Transverse colon (tissue), 4 donors: ENCODE measurements at regions not wholly inside any gene's neighbourhood (a gene's known extent, or its start where the extent isn't known, plus 50 kb on each side); places are given as distances from the start of the nearest gene placed in this dataset.

Experiments used
- DNase-seq: peaks from one replicate; pipeline ENCODE4 v3.0.0-alpha.2; 2019
- H3K27ac ChIP-seq, 4 donors: fragments of 200-600 bp; sonication (generic); 2 replicates each; pipeline ENCODE4 v1.5.1; 2016 to 2018; ENCODE audit warnings: inconsistent platforms in 4 of 4
- H3K27me3 ChIP-seq: fragments of 200-600 bp; sonication (generic); 2 replicates; pipeline ENCODE4 v1.5.1; 2017; ENCODE audit warnings: inconsistent platforms
- H3K36me3 ChIP-seq, 4 donors: fragments of 200-600 bp; sonication (generic); 2 replicates each; pipeline ENCODE4 v1.5.1; 2017 to 2019; ENCODE audit warnings: inconsistent platforms in 4 of 4
- H3K4me1 ChIP-seq, 4 donors: fragments of 200-600 bp; sonication (generic); 2 replicates each; pipeline ENCODE4 v1.5.1; 2017 to 2020; ENCODE audit warnings: inconsistent platforms in 4 of 4
- H3K4me3 ChIP-seq, 4 donors: fragments of 200-600 bp; sonication (generic); 1 replicate in 1 of 4; 2 replicates in 3 of 4; pipeline versions ENCODE4 v1.5.1 to v1.6.1; 2017 to 2019; ENCODE audit warnings: inconsistent platforms in 4 of 4
- H3K9me3 ChIP-seq, 2 donors: fragments of 200-600 bp; sonication (generic); 2 replicates each; pipeline ENCODE4 v1.5.1; 2017 to 2019; ENCODE audit warnings: inconsistent platforms in 2 of 2
- EP300 ChIP-seq: sonication (generic); formaldehyde crosslinking; IDR thresholded peaks from one replicate; pipeline ENCODE4 v1.6.1; 2017; ENCODE audit warnings: antibody characterized with exemption, low read depth
- POLR2A ChIP-seq: fragments of 450-650 bp; IDR thresholded peaks from one replicate; pipeline ENCODE4 v1.6.1; 2016; ENCODE audit warnings: antibody characterized with exemption, mild to moderate bottlenecking, moderate library complexity
- POLR2AphosphoS5 ChIP-seq, 3 donors: sonication (generic); formaldehyde crosslinking; IDR thresholded peaks; one replicate each; pipeline ENCODE4 v1.6.1; 2016; ENCODE audit warnings: antibody characterized with exemption in 3 of 3
- WGBS, 2 donors: methylation state at CpG; one replicate each; pipeline ENCODE4 v1.1.5; 2018; ENCODE audit warnings: low coverage in 1 of 2; 5-methylcytosine and 5-hydroxymethylcytosine counted together
- in situ Hi-C, 4 donors: fragments of 200-750 bp; cut with MboI; loops; one replicate each; pipeline versions ENCODE4 v1.15.0 to v1.15.1; 2017; ENCODE audit warnings: low sequenced_read_pairs in 3 of 4, low pct_ligation_motif_present in 1 of 4, low pct_unique_long_range_greater_than_20kb in 1 of 4
- intact Hi-C: fragments of 100-400 bp; cut with DNase I; formaldehyde crosslinking; loops from one replicate; pipeline ENCODE4 v1.15.1; 2023; ENCODE audit warnings: low total_unique reads
- TF ChIP-seq, protein P1 (sequence below), 5 experiments: fragments of 200-600 bp in 3 of 5; fragments of 450-650 bp in 2 of 5; sonication (generic) in 3 of 5; IDR thresholded peaks; 1 replicate in 2 of 5; 2 replicates in 3 of 5; pipeline ENCODE4 v1.5.1; 2016 to 2017; ENCODE audit warnings: antibody characterized with exemption in 5 of 5, inconsistent platforms in 3 of 5, mild to moderate bottlenecking in 2 of 5, moderate library complexity in 1 of 5

DNA sequence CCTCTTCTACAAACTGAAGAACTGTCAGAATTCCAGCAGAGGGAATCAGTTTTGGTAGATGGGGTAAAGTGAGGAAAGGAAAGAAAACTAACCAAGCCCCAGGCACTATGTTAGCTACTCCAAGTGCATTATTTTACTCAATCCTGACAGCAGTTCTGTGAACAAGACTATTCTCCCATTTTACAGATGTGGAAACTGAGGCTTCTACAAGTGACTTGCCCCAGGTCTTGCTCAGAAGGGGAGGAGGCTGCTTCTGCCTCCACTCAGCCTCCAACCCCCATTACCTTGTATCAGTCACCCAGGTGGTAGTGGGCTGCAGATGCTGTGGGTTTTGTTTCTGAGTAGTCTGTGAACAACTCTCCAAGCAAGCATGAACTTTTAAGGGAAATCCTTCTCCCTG is 315.2 kb upstream of the MAF start:
- in situ Hi-C loops (no loop called here), intact Hi-C loops (no loop called here)
- H3K27ac ChIP-seq, result no peak overlapping the region
- DNase-seq, result no peak
- no peaks in the 10 kb centered on the region for H3K27me3 ChIP-seq
- no peaks in the 10 kb centered on the region for H3K36me3 ChIP-seq
- H3K9me3 ChIP-seq, result no peaks in the 10 kb centered on the region
- H3K4me1 ChIP-seq, result no peaks in the 10 kb centered on the region
- no peak overlapping the region for H3K4me3 ChIP-seq
- TF ChIP-seq POLR2AphosphoS5 (IDR thresholded peaks at IDR 0.05) (no peak), EP300 (no peak), POLR2A (no peak)
- TF ChIP-seq, protein P1, sequence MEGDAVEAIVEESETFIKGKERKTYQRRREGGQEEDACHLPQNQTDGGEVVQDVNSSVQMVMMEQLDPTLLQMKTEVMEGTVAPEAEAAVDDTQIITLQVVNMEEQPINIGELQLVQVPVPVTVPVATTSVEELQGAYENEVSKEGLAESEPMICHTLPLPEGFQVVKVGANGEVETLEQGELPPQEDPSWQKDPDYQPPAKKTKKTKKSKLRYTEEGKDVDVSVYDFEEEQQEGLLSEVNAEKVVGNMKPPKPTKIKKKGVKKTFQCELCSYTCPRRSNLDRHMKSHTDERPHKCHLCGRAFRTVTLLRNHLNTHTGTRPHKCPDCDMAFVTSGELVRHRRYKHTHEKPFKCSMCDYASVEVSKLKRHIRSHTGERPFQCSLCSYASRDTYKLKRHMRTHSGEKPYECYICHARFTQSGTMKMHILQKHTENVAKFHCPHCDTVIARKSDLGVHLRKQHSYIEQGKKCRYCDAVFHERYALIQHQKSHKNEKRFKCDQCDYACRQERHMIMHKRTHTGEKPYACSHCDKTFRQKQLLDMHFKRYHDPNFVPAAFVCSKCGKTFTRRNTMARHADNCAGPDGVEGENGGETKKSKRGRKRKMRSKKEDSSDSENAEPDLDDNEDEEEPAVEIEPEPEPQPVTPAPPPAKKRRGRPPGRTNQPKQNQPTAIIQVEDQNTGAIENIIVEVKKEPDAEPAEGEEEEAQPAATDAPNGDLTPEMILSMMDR (IDR thresholded peaks at IDR 0.05), result no peak

DNA sequence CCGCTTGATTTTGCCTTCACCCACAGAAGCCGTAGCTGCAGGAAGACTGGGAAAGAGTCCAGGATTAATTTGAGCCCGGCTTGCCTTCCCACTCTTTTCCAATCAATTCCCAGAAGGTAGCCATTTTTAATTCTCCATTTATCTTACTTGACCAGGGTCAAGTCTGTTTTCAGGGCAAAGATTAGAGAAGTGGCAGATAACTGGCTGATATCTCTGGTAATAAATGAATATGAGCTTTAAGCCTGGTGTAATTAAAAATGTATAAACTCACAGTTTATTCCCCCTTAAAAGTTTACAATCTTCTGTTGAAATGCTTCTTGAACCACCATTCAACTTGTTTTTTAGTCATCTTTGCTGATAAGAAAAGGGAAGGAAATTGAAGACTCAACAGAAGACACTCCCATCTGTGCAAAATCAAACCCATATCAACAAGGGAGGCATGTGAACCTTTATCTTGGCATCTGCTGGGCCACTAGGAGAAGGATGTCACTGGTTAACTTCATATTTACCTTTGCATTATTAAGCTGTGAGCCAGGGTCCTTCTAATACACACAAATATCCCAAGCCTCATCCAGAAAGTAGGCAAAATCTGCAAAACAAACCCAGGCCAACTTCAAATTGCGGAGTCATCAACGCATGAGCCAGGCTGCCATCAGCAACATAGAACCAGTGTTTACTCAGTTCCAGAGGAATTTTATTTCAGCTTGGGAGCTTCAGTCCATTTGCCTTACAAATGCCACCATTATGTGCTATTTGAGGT is 314.6 kb upstream of the MAF start:
- 90 to 96% methylated on average over 5 of the region's 5 CpGs for WGBS, 2 donors
- Histone ChIP-seq H3K4me3 (no peak overlapping the region), H3K27me3 (no peaks in the 10 kb centered on the region), H3K4me1 (no peaks in the 10 kb centered on the region), H3K9me3 (no peaks in the 10 kb centered on the region), H3K36me3 (no peaks in the 10 kb centered on the region), H3K27ac (no peak overlapping the region)
- TF ChIP-seq EP300, result no peak
- TF ChIP-seq, protein P1 (IDR thresholded peaks at IDR 0.05), result no peak
- no peak for TF ChIP-seq POLR2A
- no peak for TF ChIP-seq POLR2AphosphoS5 (IDR thresholded peaks at IDR 0.05)
- in situ Hi-C loops (no loop called here), intact Hi-C loops (no loop called here)
- DNase-seq, result no peak

DNA sequence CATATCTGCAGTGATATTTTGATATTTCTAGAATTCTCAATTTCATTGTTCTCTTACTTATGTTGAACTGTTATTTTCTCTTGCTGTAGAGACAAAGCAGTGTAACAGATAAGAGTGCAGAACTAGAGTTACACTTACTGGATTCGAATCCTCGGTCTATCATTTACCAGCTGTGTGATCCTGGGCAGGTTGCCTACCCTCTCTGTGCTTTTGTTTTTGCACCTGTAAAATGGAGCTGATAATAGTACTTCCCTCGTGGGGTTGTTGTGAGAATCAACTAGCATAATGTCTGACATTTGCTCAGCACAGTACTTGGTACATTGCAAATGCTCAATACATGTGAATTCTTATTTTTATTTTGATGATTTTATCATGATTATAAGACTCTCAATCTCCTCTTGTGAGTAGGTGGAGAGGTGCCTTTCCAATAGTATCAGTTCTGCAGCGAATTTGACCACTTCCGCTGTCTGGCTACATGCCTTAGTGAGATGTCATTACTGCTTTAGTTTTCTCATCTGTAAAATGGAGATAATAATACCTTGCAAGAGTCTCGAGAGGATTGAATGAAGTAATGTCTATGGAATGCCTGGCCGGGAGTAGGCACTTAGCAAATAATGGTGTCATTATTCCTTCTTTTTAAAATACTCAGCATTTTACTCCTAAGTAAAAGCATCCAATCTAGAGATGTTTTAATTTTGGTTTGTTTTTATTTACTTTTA is 312.2 kb upstream of the MAF start:
- no peaks in the 10 kb centered on the region for H3K27me3 ChIP-seq
- no peak overlapping the region for H3K27ac ChIP-seq
- no peaks in the 10 kb centered on the region for H3K36me3 ChIP-seq
- TF ChIP-seq POLR2AphosphoS5 (IDR thresholded peaks at IDR 0.05) (no peak), POLR2A (no peak), EP300 (no peak)
- TF ChIP-seq, protein P1 (IDR thresholded peaks at IDR 0.05), result no peak
- WGBS, 2 donors, result 54 to 73% methylated on average over 5 to 7 of the region's 7 CpGs
- H3K4me3 ChIP-seq, result no peak overlapping the region
- in situ Hi-C loops (no loop called here), intact Hi-C loops (no loop called here)
- no peak for DNase-seq
- H3K9me3 ChIP-seq, result no peaks in the 10 kb centered on the region
- no peaks in the 10 kb centered on the region for H3K4me1 ChIP-seq

DNA sequence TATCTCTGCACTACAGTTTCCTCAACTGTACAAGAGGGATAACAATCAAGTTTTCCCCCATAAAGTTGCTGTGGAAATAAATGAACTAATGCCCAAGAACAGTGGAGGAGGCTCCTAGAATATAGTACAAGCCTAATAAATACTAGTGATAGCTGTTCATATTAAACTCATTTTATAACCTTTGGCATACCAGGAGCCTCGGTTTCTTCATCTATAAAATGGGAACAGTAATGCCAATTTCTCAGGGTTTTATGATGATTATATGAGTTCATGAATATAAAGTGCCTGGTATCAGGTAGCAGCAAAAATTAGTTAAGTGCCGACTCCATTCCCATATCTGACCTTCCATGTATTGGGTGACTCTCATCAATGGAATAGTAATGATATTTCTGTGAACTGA is 311.1 kb upstream of the MAF start:
- intact Hi-C loops, result no loop called here
- H3K9me3 ChIP-seq, result no peaks in the 10 kb centered on the region
- no peaks in the 10 kb centered on the region for H3K36me3 ChIP-seq
- in situ Hi-C loops, result no loop called here
- no peaks in the 10 kb centered on the region for H3K4me1 ChIP-seq
- WGBS, 2 donors, result 82 to 86% methylated on average over 2 of the region's 2 CpGs
- H3K4me3 ChIP-seq, result no peak overlapping the region
- no peak for TF ChIP-seq EP300
- no peak for TF ChIP-seq POLR2A
- TF ChIP-seq, protein P1 (IDR thresholded peaks at IDR 0.05), result no peak
- no peak for TF ChIP-seq POLR2AphosphoS5 (IDR thresholded peaks at IDR 0.05)
- H3K27ac ChIP-seq, result no peak overlapping the region
- H3K27me3 ChIP-seq, result no peaks in the 10 kb centered on the region
- no peak for DNase-seq
